Epithelial cell of esophagus (primary cell): ENCODE measurements at regions not wholly inside any gene's neighbourhood (a gene's known extent, or its start where the extent isn't known, plus 50 kb on each side); places are given as distances from the start of the nearest gene placed in this dataset.
A peak's percentile ranks its signal among the peaks of the same experiment; 100 is the strongest.

Experiments
- DNase-seq: peaks from one replicate; pipeline ENCODE4 v3.0.0; 2010; ENCODE audit warnings: low read depth
- H3K4me3 ChIP-seq: 2 replicates; pipeline ENCODE4 v1.5.1; 2011; ENCODE audit warnings: mild to moderate bottlenecking, low read length, control low read depth
- TF ChIP-seq, protein P1 (sequence below): IDR thresholded peaks from 2 replicates; pipeline ENCODE4 v1.5.1; 2011; ENCODE audit warnings: low read depth, mild to moderate bottlenecking, low read length, control low read depth, inconsistent platforms; ENCODE audit not compliant: insufficient read depth; ENCODE audit errors: missing control alignments

- DNase-seq, result no peak
- no peak overlapping the region for H3K4me3 ChIP-seq
- TF ChIP-seq, protein P1, sequence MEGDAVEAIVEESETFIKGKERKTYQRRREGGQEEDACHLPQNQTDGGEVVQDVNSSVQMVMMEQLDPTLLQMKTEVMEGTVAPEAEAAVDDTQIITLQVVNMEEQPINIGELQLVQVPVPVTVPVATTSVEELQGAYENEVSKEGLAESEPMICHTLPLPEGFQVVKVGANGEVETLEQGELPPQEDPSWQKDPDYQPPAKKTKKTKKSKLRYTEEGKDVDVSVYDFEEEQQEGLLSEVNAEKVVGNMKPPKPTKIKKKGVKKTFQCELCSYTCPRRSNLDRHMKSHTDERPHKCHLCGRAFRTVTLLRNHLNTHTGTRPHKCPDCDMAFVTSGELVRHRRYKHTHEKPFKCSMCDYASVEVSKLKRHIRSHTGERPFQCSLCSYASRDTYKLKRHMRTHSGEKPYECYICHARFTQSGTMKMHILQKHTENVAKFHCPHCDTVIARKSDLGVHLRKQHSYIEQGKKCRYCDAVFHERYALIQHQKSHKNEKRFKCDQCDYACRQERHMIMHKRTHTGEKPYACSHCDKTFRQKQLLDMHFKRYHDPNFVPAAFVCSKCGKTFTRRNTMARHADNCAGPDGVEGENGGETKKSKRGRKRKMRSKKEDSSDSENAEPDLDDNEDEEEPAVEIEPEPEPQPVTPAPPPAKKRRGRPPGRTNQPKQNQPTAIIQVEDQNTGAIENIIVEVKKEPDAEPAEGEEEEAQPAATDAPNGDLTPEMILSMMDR, result no peak
Observed at GRCh38 chr11:121936370-121936769, 179.6 kb downstream of the BLID start.

DNA sequence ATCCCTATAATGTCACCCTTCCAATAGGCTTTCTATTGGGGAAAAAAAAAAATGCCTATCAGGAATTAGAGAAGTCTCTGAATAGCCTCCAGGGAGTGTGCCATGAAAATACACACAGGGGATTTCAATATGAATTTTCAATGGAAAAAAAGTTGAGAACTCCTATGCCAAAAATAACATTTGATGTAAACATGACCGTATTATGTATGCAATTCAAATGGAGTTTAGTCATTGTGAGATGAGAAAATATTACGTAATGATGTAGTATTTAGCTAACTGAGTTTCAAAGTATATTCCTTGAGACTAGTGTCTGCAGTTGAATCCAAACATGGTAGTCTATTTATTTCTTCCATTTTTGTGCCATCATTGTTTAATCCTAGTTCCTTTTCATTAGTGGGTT is 182.3 kb downstream of the BLID start:
- H3K4me3 ChIP-seq, result no peak overlapping the region
- TF ChIP-seq, protein P1, result no peak
- DNase-seq, result peak; percentile 36

DNA sequence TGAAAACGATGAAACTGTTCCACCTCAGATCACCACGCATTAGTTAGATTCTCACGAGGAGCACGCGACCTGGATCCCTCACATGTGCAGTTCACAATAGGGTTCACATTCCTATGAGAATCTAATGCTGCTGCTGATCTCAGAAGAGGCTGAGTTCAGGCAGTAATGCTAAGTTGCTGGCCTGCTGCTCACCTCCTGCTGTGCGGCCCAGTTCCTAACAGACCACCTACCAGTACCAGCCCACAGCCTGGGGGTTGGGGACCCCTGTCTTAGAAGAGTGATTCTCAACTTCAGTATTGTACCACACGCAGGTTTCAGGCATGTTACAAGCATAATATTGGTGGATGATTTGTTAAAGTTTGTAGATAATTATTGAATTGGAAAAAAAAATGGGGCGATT is 182.7 kb downstream of the BLID start:
- TF ChIP-seq, protein P1, result no peak

DNA sequence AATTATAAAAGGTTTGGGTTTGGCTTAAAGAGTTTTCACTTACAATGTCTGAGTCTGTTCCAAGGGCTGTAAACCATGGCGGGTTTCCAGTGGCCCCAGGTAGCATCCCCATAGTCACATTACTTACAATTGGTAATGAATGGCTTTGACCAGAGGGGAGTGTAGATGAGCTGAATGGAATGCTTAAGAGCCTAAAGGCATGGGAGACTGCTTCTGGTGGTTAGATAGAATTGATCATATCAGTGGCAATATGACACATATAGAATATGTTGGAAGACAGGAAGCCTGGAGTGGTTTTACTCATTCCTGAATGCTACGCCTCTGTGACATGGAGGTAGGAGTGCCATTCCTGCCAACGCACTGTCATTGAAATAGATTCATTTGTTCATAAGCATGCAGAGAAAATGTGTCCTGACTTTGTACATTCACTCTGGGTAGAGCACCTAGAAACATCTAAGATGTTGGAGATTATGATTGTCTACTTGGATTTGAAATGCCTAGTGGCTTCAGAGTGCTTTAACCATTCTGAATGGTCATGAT is 183.3 kb downstream of the BLID start:
- TF ChIP-seq, protein P1, result no peak
- no peak for DNase-seq
- H3K4me3 ChIP-seq, result no peak overlapping the region

More for the DNA sequence above, 182.7 kb downstream of the BLID start:
- DNase-seq, result no peak
- no peak overlapping the region for H3K4me3 ChIP-seq

DNA sequence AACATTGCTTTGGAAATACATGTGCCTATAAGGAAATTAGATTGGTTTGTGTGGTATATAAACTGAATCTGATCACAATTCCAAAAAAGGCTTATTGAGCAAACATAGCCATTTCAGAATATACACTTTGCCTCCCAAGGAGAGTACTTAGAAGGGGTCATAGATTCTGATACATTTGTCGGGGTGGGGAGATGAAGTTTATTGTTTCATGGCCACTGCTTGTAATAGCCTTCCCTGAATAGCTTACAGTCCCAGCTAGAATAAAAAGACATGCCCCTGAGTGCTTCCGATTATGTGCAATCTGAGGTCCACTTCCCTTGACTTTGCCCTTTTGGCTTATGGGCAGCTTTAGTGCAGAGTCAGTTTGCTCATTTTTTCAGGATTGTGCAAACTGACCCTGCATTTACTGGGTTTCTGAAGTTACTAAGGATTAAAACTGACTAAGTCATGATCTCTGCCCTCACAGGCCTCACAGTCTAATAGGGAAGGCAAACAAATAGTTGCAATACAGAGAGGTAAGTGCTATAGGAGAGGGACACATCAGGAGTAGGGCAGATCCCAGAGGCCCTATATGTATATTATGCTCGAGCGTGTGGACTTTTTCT is 184.2 kb downstream of the BLID start:
- TF ChIP-seq, protein P1, result no peak
- DNase-seq, result no peak
- no peak overlapping the region for H3K4me3 ChIP-seq

- TF ChIP-seq, protein P1, result no peak
- no peak overlapping the region for H3K4me3 ChIP-seq
- no peak for DNase-seq
Observed at GRCh38 chr11:121931121-121931520, 184.9 kb downstream of the BLID start.

DNA sequence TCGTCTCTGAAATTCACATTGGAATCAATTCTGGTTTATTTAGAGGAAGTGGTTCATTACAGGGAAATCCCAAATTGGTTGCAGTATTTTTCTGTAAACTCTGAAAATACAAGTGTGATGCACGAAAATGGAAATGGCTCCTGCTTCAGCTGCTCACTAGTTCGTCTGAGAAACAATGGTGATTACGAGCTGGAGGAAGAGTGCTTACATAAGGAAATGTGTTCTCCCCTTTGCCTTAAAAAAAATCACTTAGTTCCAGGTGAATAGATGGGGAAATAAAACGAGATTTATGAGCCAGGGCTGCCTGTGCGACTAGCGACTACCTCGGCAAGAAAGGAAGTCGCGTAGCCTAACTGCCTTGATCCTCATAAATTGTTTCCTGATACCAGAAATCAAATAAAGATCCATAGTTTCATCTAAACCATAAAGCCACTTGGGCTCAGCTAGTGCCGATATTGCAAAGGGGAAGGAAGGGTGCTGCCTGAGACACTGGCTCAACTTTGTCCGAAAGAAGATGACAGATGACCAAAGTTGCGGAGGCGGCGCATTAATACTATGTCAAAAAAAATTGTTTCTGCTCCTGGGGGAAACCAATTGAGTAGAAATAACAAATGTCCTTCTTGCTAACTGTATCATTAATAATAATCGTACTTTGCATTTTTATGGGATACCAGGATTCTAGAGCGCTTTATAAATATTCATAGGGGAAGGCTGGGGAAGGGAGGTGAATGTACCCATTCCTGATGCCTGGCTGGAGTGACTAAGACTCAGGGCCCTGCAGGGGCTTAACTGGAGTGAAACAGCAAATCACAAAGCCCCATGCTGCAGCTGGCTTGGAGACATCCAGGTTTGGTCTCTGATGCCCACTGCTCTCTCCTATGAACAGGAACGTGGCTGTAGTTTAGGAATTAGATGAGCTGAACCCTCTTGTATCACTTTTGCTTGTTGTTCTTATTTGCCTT is 185.7 kb downstream of the BLID start:
- DNase-seq, result no peak
- TF ChIP-seq, protein P1, result no peak
- H3K4me3 ChIP-seq, result no peak overlapping the region
